ENCODE measurements at regions not wholly inside any gene's neighbourhood (a gene's known extent, or its start where the extent isn't known, plus 50 kb on each side); places are given as distances from the start of the nearest gene placed in this dataset.

GRCh38 chr11:103541186-103541795 is 432.1 kb downstream of the DYNC2H1 start:
- H3K4me3 ChIP-seq, result no peak overlapping the region
- POLR2A ChIA-PET, result no interaction called here
- TF ChIP-seq ZNF592 (IDR thresholded peaks at IDR 0.05), result no peak
- TF ChIP-seq RAD51 (IDR thresholded peaks at IDR 0.05), result no peak
- TF ChIP-seq CREM (IDR thresholded peaks at IDR 0.05; ENCODE audit: low read depth), result no peak
- no peak for TF ChIP-seq BMI1 (IDR thresholded peaks at IDR 0.05; ENCODE audit: borderline replicate concordance)
- H4K20me1 ChIP-seq (ENCODE audit: control insufficient read depth, insufficient read depth), result no peaks in the 10 kb centered on the region
- FAIRE-seq (no peak), DNase-seq (ENCODE audit: low read depth, low spot score) (no peak), ATAC-seq (no peak)
- no peak overlapping the region for H3K9ac ChIP-seq (ENCODE audit: control insufficient read depth, insufficient read depth, low read length)
- CTCF ChIA-PET, result interaction anchor here (0.6 to 0.9 kb wide), 2 partner anchors 10 to 1856 kb away, joined by 3 to 4 read pairs; no protein-coding TSS in a partner anchor
- H3K27ac ChIP-seq (ENCODE audit: control insufficient read depth, insufficient read depth), result no peak overlapping the region
- H3K9me3 ChIP-seq (replicated peaks; ENCODE audit: control insufficient read depth, insufficient read depth, low read length), result no peaks in the 10 kb centered on the region; the same call in 2 of the 3 replicates
- BruUV-seq (replicated peaks), result no TSS peak
- no peaks in the 10 kb centered on the region for H3K4me1 ChIP-seq (ENCODE audit: control insufficient read depth, insufficient read depth, low read length)
- no peaks in the 10 kb centered on the region for H3K36me3 ChIP-seq (ENCODE audit: control insufficient read depth in 2 of 2, insufficient read depth in 2 of 2, low read length in 1 of 2)
- H3K27me3 ChIP-seq (replicated peaks in 1 of 2; ENCODE audit: control insufficient read depth in 2 of 2, insufficient read depth in 2 of 2, low read length in 1 of 2), result no peaks in the 10 kb centered on the region
- intact Hi-C loops (cut with micrococcal nuclease; ENCODE audit: unreplicated experiment) (no loop called here), in situ Hi-C loops (cut with MboI) (no loop called here)
- SMC1A ChIA-PET (ENCODE audit: uncharacterized antibody, unreplicated experiment), result no interaction called here
- H3K4me2 ChIP-seq (ENCODE audit: control insufficient read depth, insufficient read depth), result no peak overlapping the region
- no peak overlapping the region for H2AFZ ChIP-seq (ENCODE audit: control insufficient read depth, low read depth, low read length)
- 11% methylated on average over 4 of the region's 4 CpGs for WGBS (ENCODE audit: insufficient coverage, insufficient replicate concordance, low lambda C conversion rate, missing lambda C conversion rate)
- RAD21 ChIA-PET (ENCODE audit: unreplicated experiment), result no interaction called here
- no peaks in the 10 kb centered on the region for H3K79me2 ChIP-seq (ENCODE audit: control insufficient read depth, insufficient read depth, low read length)

All from GM12878 (cell line).